Kidney epithelial cell (primary cell): ENCODE measurements at regions not wholly inside any gene's neighbourhood (a gene's known extent, or its start where the extent isn't known, plus 50 kb on each side); places are given as distances from the start of the nearest gene placed in this dataset.

Experiments used
- DNase-seq: peaks from one replicate; pipeline ENCODE4 v3.0.0-alpha.2; 2010; ENCODE audit warnings: low read depth
- H3K27me3 ChIP-seq: 2 replicates; pipeline ENCODE4 v1.6.0; 2011; ENCODE audit warnings: low read length; ENCODE audit not compliant: control insufficient read depth, insufficient read depth
- H3K36me3 ChIP-seq: 2 replicates; pipeline ENCODE4 v1.5.1; 2011; ENCODE audit warnings: low read length; ENCODE audit not compliant: control insufficient read depth, insufficient read depth
- H3K4me3 ChIP-seq: 2 replicates; pipeline ENCODE4 v1.5.1; 2011; ENCODE audit warnings: low read depth, mild to moderate bottlenecking, control low read depth, low read length
- CTCF ChIP-seq: IDR thresholded peaks from 2 replicates; pipeline ENCODE4 v1.5.1; 2011; ENCODE audit warnings: mild to moderate bottlenecking, moderate library complexity, low read length, control low read depth, inconsistent platforms; ENCODE audit not compliant: insufficient read depth, poor library complexity, severe bottlenecking

- H3K4me3 ChIP-seq = no peak overlapping the region
- H3K36me3 ChIP-seq = no peaks in the 10 kb centered on the region
- no peak for DNase-seq
- no peaks in the 10 kb centered on the region for H3K27me3 ChIP-seq
- no peak for TF ChIP-seq CTCF
These were observed 259.2 kb upstream of the ANO3 start for GRCh38 chr11:26072614-26073153.

DNA sequence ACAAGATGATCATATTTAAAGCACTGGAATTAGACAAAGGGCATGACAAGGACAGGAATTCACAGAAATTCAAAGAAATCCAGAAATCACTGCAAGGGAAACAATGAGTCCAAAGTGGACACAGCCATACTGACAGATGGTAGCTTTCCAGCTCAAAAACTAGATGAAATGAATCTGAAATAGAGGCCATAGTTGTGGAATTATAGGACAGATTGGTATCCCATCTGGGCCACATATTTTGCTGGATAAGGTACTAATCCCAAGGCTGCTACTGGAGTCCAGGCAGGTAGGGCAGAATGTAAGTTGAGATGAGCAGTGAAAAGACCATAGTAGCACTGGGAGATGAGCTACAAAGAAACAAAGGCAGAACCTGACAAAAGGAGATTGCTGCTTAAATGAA lies 258.3 kb upstream of the ANO3 start:
- Histone ChIP-seq H3K4me3 (no peak overlapping the region), H3K36me3 (no peaks in the 10 kb centered on the region), H3K27me3 (no peaks in the 10 kb centered on the region)
- no peak for TF ChIP-seq CTCF
- no peak for DNase-seq

DNA sequence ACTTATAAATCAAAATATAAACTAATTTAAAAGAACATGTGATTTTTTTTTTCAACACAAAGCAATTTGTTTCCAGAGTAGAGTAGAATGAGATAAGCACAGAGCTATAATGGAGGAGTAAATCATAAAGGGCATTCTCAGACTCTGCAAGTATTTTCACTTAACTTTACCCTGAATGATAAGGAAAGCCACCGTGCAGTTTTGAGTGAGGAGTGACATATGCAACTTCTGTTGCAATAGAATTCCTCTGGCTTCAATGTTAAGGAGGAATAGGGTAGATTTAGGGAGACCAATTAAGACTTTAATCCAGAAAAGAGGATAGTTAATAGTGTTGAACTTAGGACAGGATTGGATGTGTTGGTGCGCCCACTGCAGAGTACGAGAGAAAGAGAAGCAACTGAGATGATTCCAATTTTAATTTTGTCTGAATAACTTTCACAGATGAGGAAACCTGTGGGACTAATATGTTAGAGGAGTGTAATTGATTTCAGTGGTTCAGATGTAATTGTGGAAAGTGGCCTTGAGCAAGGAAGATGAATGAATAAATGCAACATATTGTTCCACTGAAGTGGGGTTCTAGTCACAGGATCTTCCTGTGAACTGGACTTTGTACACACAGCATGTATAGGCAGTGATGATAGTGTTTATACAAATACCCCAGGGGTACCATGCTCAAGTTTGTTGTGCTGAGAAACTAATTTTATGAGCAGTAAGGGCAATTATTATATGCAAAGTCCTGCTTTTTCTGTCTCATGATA lies 255.5 kb upstream of the ANO3 start:
- H3K36me3 ChIP-seq = no peaks in the 10 kb centered on the region
- H3K27me3 ChIP-seq = no peaks in the 10 kb centered on the region
- DNase-seq = no peak
- H3K4me3 ChIP-seq = no peak overlapping the region
- no peak for TF ChIP-seq CTCF

GRCh38 chr11:26078231-26078821 lies 253.6 kb upstream of the ANO3 start:
- H3K4me3 ChIP-seq = no peak overlapping the region
- no peaks in the 10 kb centered on the region for H3K36me3 ChIP-seq
- no peak for TF ChIP-seq CTCF
- DNase-seq = no peak
- no peaks in the 10 kb centered on the region for H3K27me3 ChIP-seq

- no peak for DNase-seq
These were observed 247.6 kb upstream of the ANO3 start for GRCh38 chr11:26084313-26084712.

More at GRCh38 chr11:26084313-26084712, 247.6 kb upstream of the ANO3 start:
- no peak for TF ChIP-seq CTCF
- Histone ChIP-seq H3K36me3 (no peaks in the 10 kb centered on the region), H3K4me3 (no peak overlapping the region), H3K27me3 (no peaks in the 10 kb centered on the region)
